Stimulated activated CD4-positive, alpha-beta T cell treated with anti-CD3 and anti-CD28 coated beads, Interleukin-4, amount 100 ng/mL, for 48 hours (primary cell): ENCODE measurements at regions not wholly inside any gene's neighbourhood (a gene's known extent, or its start where the extent isn't known, plus 50 kb on each side); places are given as distances from the start of the nearest gene placed in this dataset.
"Not testable (repeated sequence)": the region's sequence is repeated elsewhere in the genome, so short reads cannot be mapped to it uniquely, and the experiment has no call there.

Experiments used
- DNase-seq, 2 donors: peaks; one replicate each; pipeline ENCODE4 v3.0.0-alpha.2; 2020; ENCODE audit warnings: low read depth in 2 of 2

DNA sequence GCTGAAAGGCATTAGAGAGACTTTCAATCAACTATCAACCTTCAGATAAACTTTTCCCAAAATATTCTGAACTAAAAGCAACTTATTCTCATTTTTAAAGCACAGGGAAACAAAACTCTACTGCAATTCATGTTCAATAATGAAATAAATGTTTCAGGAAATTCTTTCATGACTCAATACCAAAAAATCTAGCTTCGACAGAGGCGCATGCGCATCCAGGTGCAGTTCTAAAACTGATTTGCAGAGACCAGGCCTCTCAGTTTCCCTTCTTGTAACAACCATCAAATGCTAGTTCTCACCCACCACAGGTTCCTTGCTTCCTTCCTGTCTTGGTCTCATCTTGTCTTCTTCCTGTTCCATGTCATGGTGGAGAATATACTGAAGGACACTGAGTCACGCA, 55.3 kb upstream of the NRBF2 start:
- no peak for DNase-seq

DNA sequence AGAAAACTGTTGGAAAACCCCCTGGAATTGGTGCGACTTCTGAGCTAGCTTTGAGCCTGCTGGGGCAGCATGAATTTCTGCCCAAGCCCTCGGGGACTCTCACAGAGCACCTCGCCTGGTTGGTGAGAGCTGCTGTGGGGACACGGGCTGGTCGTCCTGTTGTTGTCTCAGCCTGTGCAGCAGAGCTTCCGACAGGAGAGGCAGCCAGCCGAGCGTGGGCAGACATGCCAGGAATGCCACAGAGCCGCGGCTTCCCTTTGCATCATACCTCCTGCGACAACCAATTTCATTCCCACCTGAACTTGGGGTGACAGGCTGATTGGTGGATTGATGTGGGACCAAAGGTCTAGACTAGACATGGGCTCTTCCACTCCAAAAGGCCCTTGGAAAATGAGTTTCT, 60.2 kb upstream of the NRBF2 start:
- no peak for DNase-seq

- DNase-seq = no peak
These were observed 62.0 kb upstream of the NRBF2 start for GRCh38 chr10:63071145-63071544.

- no peak for DNase-seq
These were observed 63.8 kb upstream of the NRBF2 start for GRCh38 chr10:63069318-63069717.

DNA sequence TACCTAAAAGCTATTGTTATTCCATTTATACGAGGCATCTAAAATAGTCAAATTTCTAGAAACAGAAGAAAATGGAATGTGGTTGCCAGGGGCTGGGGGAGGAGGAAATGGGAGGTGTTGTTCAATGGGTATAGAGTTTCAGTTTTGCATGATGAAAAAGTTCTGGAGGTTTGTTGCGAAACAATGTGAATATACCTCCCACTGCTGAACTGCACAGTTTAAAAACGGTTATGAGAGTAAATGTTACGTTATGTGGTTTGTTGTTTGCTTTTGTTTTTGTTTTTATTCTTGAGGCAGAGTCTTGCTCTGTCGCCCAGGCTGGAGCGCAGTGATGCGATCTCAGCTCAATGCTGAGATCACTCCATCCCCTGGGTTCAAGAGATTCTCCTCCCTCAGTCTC, 64.9 kb upstream of the NRBF2 start:
- DNase-seq = no peak

GRCh38 chr10:63066606-63067005, 66.5 kb upstream of the NRBF2 start:
- DNase-seq = no peak

DNA sequence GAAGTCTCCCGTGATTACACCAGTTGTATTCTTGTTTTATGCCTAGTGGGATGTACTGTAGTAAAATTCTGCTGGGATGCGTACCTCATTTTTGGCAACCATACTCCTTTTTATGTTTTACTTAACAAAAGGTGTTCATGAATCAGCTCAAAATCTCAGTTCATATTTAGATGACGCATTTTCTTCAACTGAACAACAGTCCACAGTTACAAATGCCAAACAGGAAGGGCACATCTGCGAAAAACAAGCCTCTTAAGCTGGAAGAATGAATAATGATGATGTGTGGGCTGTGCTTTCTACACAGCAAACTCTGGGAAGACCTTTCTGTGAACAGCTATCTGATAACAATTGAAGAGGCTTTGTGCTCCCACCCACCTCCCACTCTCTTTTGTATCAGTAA, 68.4 kb upstream of the NRBF2 start:
- no peak for DNase-seq

DNA sequence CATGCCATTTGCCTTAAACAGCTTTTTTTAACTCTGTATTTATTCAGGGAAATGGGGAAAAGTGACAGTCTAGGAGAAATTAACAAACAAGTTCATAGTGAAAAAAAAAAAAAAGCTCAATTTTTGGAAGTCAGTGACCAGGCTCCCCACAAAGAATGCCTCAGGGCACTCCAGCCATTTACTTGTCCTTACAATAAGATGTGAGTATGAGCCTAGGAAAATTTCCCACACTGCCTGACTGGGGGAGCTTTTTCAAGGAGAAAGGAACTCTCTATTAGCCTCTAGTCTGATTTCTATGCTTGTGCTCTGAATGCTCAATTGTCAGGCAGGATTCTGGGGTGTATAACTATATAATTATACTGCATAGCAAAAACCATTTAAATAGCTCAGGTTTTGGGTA, 74.9 kb upstream of the NRBF2 start:
- DNase-seq = no peak

- DNase-seq = no peak
These were observed 75.6 kb upstream of the NRBF2 start for GRCh38 chr10:63057509-63057908.

DNA sequence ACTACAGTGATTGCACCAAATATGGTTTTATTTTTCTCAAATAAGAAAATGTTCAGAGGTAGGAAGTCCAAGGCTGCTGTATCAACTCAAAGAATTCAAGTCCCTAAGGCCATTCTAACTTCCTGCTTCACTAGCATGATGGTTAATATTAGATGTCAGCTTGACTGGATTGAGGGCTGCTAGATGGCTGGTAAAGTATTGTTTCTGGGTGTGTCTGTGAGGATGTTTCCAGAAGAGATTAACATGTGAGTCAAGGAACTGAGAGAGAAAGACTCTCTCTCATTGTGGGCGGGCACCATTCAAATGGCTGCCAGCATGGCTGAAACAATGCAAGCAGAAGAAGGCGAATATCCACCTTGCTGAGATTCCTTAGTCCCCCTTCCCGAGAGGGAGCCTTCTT, 77.4 kb upstream of the NRBF2 start:
- DNase-seq = no peak

- DNase-seq = no peak
These were observed 78.1 kb upstream of the NRBF2 start for GRCh38 chr10:63054889-63055611.

GRCh38 chr10:63052083-63052482, 81.0 kb upstream of the NRBF2 start:
- no peak for DNase-seq

GRCh38 chr10:63042256-63042655, 90.9 kb upstream of the NRBF2 start:
- DNase-seq = no peak

DNA sequence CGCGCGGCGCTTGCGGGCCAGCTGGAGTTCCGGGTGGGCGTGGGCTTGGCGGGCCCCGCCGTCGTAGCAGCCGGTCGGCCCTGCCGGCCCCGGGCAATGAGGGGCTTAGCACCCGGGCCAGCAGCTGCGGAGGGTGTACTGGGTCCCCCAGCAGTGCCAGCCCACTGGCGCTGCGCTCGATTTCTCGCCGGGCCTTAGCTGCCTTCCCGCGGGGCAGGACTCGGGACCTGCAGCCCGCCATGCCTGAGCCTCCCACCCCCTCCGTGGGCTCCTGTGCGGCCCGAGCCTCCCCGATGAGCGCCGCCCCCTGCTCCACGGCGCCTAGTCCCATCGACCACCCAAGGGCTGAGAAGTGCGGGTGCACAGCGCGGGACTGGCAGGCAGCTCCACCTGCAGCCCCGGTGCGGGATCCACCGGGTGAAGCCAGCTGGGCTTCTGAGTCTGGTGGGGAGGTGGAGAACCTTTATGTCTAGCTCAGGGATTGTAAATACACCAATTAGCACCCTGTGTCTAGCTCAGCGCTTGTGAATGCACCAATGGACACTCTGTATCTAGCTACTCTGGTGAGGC, 99.4 kb upstream of the NRBF2 start:
- DNase-seq = not testable (repeated sequence)

- DNase-seq = no peak
These were observed 102.6 kb upstream of the NRBF2 start for GRCh38 chr10:63030536-63030935.

DNA sequence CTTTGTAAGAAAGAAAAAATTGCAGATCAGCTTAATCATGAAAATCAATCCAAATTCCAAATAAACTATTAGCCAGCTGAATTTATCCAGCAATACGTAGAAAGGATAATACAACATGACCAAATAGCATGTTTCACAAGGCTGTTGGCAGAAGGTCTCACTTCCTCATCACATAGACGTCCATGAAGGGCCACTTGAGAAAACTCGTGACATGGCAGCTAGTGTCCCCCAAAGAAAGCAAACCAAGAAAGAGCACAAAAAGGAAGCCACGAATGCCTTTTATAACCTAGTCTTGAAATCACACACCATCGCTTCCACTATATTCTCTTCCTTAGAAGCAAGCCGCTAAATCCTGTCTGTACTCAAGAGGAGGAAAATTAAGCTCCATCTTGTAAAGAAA, 105.6 kb upstream of the NRBF2 start:
- no peak for DNase-seq

DNA sequence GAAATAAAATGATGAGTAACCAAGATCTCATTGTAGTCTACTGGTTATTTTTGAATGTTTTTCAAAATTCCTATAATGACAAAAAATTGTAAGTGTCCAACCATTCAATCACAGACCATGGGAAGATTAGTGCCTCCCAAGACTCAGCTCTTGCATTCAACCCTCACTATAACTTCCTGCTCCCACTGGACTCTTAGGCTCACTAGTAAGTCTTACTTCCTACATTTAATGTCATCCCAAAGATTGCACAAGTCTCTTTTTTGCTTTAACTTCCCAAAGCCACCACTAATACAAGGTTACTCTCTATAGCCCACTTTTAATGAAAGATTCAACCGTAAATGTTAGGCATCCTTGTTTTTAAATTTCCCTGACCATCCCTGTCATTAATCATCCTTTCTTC, 111.9 kb upstream of the NRBF2 start:
- DNase-seq = no peak

DNA sequence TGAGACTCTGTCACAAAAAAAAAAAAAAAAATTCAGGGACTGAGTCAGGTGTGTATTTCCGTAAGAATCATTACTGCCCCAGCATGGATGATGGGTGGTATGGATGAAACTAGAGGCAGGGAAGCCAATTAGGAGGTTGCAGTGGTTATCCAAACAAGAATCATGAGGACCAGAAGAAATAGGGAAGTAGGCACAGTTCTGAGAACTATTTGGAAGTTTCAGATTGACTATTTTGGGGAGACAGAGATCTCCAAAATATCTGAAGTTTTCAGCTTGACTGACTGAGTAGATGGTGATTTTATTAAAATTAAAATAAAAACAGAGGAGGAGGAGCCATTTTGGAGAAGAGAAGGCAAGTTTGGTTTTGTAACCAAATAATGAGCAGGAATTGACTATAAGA, 119.4 kb upstream of the NRBF2 start:
- no peak for DNase-seq

DNA sequence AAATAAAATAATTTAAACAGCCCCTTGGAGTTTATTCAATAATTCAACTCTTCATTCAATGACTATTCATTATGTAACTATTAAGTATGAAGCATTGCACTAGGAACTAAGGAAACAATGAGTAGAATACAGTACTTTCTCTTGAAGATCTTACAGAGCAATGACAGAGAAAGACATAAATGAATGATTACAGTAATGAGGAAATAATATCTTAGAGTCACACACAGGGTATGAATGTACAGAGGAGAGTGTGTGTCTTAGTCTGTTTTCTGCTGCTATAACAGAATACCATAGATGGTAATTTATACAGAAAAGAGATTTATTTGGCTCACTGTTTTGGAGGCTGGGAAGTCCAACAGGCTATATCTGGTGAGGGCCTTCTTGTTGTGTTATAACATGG, 120.5 kb upstream of the NRBF2 start:
- no peak for DNase-seq

DNA sequence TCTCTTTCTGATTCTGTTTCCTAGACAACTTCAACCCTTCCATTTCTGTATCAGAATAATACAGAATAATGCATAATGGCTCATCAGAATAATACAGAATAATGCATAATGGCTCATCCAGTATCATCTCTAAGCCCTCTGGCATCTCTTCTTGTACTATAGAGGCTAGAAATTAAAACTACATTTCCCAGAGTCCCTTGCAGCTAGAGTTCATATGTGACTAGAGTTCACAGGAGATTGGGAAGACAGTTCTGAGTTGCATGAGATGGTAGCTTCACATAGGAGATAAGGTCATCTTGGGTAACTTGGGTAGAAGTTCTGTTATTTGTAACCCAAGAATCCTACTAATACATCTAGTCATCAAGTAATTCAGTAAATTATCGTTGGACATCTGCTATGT, 122.9 kb upstream of the NRBF2 start:
- DNase-seq = no peak

- DNase-seq = no peak
These were observed 124.6 kb upstream of the NRBF2 start for GRCh38 chr10:63008491-63008890.

DNA sequence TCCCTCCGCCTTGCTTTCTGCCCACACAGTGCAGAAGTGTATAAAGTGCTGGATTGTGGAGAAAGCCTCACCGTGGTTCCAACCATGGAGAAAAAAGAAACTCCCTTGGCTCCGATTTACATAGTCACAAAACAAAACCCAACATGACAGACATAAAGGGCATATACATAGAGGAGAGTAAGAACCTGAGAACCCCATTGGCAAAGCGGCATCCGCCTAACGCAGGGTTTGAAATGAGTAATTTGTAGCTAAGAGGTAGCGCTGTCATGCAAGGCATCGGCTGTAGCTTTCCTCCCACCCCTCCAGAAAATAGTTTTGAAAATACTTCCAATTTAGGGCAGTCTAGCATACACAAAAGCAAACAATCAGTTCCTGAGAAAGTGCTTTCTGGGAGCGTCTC, 126.0 kb upstream of the NRBF2 start:
- DNase-seq = no peak

- no peak for DNase-seq
These were observed 127.9 kb upstream of the NRBF2 start for GRCh38 chr10:63005246-63005645.

- DNase-seq = no peak
These were observed 129.2 kb upstream of the NRBF2 start for GRCh38 chr10:63003816-63004453.
